Endothelial cell of hepatic sinusoid (primary cell): ENCODE measurements at regions not wholly inside any gene's neighbourhood (a gene's known extent, or its start where the extent isn't known, plus 50 kb on each side); places are given as distances from the start of the nearest gene placed in this dataset.
"Not testable (repeated sequence)": the region's sequence is repeated elsewhere in the genome, so short reads cannot be mapped to it uniquely, and the experiment has no call there.

ENCODE experiments used
- in situ Hi-C: cut with HindIII; loops from 2 replicates; pipeline ENCODE4 v1.10.0; 2017; ENCODE audit warnings: low sequenced_read_pairs

- in situ Hi-C loops = no loop called here
Measured at GRCh38 chr22:23397613-23398567, 182.2 kb downstream of the IGLL1 start.

GRCh38 chr22:23397008-23397612 lies 183.0 kb downstream of the IGLL1 start:
- in situ Hi-C loops = no loop called here

DNA sequence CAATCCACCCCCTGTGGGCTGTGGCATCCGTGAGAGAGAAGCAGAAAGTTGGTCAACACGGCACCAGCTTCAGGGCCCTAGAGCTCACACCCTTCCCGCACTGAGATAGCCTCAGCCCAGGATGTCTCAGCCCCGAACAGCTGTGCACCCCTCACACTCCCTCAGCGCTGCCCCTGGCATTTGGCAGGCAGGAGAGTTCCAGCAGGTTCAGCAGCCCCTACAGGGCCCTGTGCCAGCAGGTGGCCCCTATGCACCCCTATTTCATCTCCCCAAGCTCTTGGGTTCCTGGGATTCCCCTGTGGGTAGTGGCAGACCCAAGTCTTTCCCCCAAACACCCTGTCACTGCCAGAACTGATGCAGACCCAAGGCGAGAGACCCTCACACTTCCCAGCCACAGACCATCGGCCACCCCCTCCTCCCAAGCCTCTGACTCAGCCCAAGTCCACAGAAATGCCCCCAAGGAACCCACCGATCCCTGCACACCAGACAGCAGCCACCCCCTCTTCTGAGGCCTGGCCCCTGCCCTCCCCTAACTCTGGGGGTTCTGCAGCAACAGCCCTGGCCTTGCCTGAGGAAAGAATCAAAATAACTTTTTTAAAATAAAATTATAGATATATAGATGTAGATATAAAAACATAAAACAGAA lies 183.6 kb downstream of the IGLL1 start:
- in situ Hi-C loops = no loop called here

GRCh38 chr22:23395530-23396361 lies 184.3 kb downstream of the IGLL1 start:
- in situ Hi-C loops = no loop called here

GRCh38 chr22:23394525-23395326 lies 185.4 kb downstream of the IGLL1 start:
- in situ Hi-C loops = no loop called here

- in situ Hi-C loops = no loop called here
Measured at GRCh38 chr22:23393721-23394320, 186.3 kb downstream of the IGLL1 start.

GRCh38 chr22:23393199-23393598 lies 186.9 kb downstream of the IGLL1 start:
- in situ Hi-C loops = not testable (repeated sequence)

GRCh38 chr22:23392420-23393121 lies 187.5 kb downstream of the IGLL1 start:
- in situ Hi-C loops = no loop called here

GRCh38 chr22:23391022-23391421 lies 189.1 kb downstream of the IGLL1 start:
- in situ Hi-C loops = no loop called here

GRCh38 chr22:23389271-23390071 lies 190.6 kb downstream of the IGLL1 start:
- in situ Hi-C loops = no loop called here

DNA sequence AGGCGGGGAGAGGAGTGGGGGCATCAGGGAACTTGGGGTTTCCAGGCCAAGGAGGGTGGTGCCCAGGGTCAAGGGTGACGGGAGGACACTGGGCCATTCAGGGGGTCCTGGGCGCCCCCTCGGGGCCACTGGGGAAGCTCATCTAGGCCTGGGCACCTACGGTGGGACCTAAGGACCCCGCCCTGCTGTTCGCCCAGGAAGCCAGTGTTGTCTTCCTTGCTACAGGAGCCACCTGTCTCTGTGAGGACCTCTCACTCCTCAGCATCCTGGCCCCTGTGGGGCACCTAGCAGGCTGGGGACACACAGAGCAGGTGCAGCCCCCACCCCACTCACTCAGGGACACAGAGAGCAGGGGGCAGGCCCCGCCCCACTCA lies 191.6 kb downstream of the IGLL1 start:
- in situ Hi-C loops = no loop called here

GRCh38 chr22:23387827-23388516 lies 192.1 kb downstream of the IGLL1 start:
- in situ Hi-C loops = no loop called here

DNA sequence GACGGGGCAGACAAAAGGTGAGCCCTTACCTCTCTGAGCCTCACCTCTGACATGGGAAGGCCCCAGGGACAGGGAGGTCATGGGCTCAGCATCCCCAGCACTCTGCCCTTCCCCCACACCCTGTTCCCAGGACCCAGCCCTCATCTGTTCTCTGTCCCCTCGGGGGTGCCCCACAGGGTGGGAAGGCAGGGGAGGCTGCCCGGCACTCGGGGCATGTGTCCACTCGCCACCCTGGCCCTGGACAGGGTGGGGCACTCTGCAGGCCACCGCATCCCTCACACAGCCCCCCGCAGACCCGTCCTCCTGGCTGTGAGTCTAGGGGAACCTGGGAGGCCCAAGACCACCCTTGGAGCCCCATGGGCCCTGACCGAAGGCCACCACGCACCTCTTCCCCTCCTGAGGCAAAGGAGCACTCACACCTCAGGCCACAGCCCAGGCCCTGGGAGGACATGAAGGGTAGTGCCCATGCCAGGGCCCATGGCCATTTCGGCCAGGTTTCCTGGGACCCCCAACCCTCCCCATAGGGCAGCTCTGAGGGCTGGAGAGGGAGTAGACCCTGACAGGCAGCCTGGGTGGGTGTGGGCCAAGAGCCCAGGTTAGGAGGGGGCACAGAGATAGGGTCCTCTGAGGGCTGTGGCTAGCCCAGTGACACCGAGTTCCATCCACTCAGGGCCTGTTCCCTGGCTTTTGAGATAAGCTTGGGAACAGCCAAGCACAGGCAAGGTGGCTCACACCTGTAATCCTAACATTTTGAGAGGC lies 193.1 kb downstream of the IGLL1 start:
- in situ Hi-C loops = no loop called here

DNA sequence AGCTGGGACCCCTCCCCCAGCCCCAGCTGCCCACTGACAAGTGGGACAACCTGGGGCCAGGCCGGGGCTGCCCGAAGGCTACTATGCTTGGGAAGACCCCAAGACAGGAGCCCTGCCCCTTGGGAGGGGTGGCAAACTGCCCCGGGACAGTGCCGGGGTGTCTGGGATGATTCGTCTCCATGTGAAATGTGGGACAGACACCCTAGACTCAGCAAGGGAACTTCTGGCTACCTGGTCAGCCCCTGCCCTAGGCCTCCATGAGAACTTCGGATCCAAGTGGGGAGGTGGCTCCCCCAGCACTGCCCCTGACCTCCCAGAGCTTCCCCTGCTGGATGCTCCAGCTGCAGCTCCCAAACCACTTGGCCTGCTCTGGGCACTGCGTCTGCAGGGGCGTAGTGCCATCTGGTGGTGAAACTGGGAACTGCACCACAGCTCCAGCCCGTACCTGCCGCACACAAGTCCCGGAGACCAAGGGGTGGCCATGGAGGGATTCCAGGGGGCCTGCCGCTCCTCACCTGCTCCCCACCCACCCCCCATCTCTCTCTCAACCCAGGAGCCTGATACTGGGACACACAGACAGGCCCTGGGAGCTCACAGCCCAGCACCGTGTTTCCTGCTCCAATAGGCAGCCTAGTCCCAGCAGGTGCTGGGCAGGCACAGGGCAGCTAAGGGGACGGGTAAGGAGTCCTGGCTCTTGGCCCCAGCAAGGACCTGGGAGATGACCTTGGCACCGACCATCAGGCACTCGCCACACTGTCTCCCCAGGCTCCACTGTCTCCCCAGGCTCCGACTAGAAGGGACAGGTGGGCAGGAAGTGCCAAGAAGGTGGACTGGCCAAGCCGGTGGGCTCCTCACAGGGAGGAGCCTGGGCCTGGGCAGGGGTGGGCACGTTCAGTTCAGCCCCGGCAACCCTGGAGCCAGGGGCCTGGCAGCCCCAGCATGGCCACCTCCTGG lies 194.1 kb downstream of the IGLL1 start:
- in situ Hi-C loops = no loop called here

DNA sequence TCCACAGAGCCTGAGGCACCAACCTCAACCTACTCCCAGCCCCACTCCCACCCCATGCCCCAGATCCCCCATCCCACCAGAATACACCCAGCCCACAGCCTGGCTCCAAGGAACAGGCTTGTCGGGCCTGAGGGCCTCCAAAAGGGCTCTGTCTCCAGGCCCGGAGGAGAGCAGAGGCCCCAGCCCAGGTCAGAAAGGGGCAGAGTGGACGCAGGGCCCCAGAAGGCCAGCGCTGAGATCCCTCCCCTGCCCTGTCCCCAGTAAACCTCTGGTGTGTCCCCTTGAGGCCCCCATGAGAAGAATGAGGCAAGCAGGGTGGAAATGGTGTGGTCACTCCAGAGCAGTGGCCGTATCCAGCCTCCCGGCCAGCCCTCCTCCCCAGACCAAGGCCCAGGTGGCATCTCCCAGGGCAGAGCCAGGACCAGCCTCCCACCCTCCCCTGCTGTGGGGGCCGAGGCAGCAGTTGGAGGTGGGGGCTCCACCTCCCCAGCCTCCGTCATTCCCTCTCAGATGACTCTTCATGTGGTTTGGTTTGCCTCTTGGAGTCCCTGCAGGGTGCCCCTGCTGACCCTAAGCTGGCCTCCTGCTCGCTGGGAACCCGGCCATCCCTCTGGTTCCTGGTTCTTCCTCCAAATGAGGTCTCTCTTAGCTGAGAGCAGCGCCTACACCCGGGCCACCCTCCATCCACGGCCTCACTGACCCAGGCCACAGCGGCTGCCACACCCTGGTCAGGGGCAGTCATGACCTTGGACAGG lies 195.0 kb downstream of the IGLL1 start:
- in situ Hi-C loops = no loop called here
